ENCODE measurements at regions not wholly inside any gene's neighbourhood (a gene's known extent, or its start where the extent isn't known, plus 50 kb on each side); places are given as distances from the start of the nearest gene placed in this dataset.
"Not testable (repeated sequence)": the region's sequence is repeated elsewhere in the genome, so short reads cannot be mapped to it uniquely, and the experiment has no call there.

DNA sequence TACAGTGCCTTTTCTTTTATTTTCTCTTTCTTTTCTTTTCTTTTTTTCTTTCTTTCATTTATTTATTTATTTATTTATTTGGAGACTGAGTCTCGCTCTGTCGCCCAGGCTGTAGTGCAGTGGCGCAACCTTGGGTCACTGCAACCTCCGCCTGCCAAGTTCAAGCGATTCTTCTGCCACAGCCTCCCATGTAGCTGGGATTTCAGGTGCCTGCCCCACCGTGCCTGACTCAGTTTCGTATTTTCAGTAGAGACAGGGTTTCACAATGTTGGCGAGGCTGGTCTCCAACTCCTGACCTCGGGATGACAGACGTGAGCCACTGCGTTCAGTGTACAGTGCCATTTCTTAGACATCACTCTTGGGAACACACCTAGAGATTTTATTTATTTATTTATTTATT is 110.0 kb upstream of the ANKRD30BL start:
- TF ChIP-seq CEBPB (IDR thresholded peaks at IDR 0.05; ENCODE audit: borderline replicate concordance in 1 of 2, low read depth in 2 of 2, low read length in 2 of 2); STAT3 (IDR thresholded peaks at IDR 0.05; ENCODE audit: low read depth, low read length); NR2C2 (IDR thresholded peaks at IDR 0.05; ENCODE audit: borderline replicate concordance, control insufficient read depth, insufficient read length, low read depth); POLR2AphosphoS2 (IDR thresholded peaks at IDR 0.05; ENCODE audit: low read depth, low read length); EP300 (IDR thresholded peaks at IDR 0.05; ENCODE audit: borderline replicate concordance in 1 of 2, control insufficient read depth in 1 of 2, low read depth in 2 of 2, low read length in 2 of 2): not testable (repeated sequence)
- TF ChIP-seq, protein P1, sequence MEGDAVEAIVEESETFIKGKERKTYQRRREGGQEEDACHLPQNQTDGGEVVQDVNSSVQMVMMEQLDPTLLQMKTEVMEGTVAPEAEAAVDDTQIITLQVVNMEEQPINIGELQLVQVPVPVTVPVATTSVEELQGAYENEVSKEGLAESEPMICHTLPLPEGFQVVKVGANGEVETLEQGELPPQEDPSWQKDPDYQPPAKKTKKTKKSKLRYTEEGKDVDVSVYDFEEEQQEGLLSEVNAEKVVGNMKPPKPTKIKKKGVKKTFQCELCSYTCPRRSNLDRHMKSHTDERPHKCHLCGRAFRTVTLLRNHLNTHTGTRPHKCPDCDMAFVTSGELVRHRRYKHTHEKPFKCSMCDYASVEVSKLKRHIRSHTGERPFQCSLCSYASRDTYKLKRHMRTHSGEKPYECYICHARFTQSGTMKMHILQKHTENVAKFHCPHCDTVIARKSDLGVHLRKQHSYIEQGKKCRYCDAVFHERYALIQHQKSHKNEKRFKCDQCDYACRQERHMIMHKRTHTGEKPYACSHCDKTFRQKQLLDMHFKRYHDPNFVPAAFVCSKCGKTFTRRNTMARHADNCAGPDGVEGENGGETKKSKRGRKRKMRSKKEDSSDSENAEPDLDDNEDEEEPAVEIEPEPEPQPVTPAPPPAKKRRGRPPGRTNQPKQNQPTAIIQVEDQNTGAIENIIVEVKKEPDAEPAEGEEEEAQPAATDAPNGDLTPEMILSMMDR (IDR thresholded peaks at IDR 0.05 in 2 of 3, conservative IDR thresholded peaks at IDR 0.05 in 1 of 3; ENCODE audit: control insufficient read depth in 2 of 3, extremely low read depth in 1 of 3, insufficient read depth in 1 of 3, low read depth in 3 of 3, low read length in 3 of 3), result not testable (repeated sequence)
- TF ChIP-seq, protein P2, sequence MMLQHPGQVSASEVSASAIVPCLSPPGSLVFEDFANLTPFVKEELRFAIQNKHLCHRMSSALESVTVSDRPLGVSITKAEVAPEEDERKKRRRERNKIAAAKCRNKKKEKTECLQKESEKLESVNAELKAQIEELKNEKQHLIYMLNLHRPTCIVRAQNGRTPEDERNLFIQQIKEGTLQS (IDR thresholded peaks at IDR 0.05; ENCODE audit: borderline replicate concordance, extremely low read depth, low read depth, low read length), result not testable (repeated sequence)
- TF ChIP-seq, protein P3, sequence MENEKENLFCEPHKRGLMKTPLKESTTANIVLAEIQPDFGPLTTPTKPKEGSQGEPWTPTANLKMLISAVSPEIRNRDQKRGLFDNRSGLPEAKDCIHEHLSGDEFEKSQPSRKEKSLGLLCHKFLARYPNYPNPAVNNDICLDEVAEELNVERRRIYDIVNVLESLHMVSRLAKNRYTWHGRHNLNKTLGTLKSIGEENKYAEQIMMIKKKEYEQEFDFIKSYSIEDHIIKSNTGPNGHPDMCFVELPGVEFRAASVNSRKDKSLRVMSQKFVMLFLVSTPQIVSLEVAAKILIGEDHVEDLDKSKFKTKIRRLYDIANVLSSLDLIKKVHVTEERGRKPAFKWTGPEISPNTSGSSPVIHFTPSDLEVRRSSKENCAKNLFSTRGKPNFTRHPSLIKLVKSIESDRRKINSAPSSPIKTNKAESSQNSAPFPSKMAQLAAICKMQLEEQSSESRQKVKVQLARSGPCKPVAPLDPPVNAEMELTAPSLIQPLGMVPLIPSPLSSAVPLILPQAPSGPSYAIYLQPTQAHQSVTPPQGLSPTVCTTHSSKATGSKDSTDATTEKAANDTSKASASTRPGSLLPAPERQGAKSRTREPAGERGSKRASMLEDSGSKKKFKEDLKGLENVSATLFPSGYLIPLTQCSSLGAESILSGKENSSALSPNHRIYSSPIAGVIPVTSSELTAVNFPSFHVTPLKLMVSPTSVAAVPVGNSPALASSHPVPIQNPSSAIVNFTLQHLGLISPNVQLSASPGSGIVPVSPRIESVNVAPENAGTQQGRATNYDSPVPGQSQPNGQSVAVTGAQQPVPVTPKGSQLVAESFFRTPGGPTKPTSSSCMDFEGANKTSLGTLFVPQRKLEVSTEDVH (IDR thresholded peaks at IDR 0.05; ENCODE audit: low read depth, partially characterized antibody), result not testable (repeated sequence)
- TF ChIP-seq, protein P4, sequence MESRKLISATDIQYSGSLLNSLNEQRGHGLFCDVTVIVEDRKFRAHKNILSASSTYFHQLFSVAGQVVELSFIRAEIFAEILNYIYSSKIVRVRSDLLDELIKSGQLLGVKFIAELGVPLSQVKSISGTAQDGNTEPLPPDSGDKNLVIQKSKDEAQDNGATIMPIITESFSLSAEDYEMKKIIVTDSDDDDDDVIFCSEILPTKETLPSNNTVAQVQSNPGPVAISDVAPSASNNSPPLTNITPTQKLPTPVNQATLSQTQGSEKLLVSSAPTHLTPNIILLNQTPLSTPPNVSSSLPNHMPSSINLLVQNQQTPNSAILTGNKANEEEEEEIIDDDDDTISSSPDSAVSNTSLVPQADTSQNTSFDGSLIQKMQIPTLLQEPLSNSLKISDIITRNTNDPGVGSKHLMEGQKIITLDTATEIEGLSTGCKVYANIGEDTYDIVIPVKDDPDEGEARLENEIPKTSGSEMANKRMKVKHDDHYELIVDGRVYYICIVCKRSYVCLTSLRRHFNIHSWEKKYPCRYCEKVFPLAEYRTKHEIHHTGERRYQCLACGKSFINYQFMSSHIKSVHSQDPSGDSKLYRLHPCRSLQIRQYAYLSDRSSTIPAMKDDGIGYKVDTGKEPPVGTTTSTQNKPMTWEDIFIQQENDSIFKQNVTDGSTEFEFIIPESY (IDR thresholded peaks at IDR 0.05), result not testable (repeated sequence)

All from GM12878 (cell line).